HuH-7 (cell line): ENCODE measurements at regions not wholly inside any gene's neighbourhood (a gene's known extent, or its start where the extent isn't known, plus 50 kb on each side); places are given as distances from the start of the nearest gene placed in this dataset.

Source experiments
- DNase-seq: peaks from one replicate; pipeline ENCODE4 v3.0.0; 2011; ENCODE audit warnings: low spot score

GRCh38 chr5:96245140-96246091, 187.6 kb downstream of the PCSK1 start:
- DNase-seq, result peak; percentile 15

DNA sequence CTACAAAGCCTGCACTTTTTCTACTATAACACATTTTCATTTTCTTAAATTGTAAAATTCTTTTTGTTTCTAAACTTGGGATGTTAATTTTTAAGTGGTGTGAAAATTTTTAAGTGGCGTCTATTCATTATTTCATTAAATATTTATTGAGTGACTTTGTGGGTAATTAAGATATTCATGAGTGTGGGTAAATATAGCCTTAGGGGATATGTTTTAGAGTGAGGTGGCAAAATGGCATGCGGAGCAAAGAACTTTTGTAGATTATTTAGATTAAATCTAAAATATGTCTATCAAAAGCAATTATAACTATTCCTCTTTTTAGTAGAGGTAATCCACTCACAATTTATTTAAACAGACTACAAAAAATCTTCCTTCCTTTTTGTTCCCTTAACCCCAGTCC, 188.4 kb downstream of the PCSK1 start:
- DNase-seq, result no peak

DNA sequence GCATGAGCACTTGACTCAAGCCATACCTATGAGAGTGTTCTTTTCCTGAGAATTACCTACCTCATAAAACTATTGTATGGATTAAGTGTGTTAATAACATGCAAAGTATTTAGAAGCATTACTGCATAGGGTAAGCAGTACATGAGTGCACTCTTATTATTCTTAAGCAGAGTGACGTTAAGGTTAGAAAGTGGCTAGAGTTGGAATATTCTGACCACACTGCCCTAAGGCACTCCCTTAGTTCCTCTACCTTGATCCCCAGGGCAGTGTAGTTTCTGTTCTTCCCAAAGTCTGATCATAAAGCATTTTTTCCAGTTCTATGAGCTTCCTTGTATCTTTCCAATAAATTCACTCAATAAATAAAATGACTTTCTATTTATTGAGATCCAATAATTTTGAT, 189.2 kb downstream of the PCSK1 start:
- DNase-seq, result no peak

DNA sequence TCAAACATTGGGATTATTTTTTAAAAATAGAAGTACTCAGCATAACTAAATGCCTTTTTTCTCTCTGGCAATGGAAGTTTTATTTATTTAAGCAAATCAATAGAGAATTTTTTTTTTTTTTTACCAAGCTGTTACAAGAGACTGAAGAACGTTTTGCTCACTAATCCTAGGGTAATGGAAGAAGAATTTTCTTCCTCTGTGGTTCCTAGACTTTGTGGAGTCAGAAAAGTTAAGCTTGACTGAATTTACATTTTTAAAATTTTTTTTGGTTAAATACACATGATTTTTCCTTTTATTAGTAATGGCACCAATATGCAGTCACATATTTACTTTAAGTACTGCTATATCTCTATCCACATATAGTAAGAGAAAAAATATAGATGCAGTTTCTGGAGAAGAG, 189.8 kb downstream of the PCSK1 start:
- DNase-seq, result no peak

- DNase-seq, result no peak
Observed at GRCh38 chr5:96242571-96242970, 190.5 kb downstream of the PCSK1 start.

- DNase-seq, result no peak
Observed at GRCh38 chr5:96236831-96237230, 196.2 kb downstream of the PCSK1 start.

DNA sequence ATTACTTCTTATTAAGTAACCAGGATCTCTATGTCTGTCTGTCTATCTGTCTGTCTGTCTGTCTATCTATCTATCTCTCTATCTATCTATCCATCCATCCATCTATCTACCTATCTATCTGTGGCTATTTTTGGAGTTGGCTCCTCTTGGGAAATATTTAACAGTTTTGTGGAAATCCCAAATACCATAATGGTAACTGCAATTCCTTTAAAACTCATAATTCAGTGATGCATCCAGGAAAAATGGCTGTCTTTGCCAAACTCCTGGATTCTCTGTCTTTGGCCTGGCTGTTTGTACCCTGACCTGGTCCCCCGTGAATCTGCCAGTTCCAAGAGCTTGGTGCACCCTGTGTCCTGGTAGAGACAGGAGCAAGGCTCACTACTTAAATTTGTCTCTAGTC, 197.0 kb downstream of the PCSK1 start:
- no peak for DNase-seq

- DNase-seq, result no peak
Observed at GRCh38 chr5:96235008-96235910, 197.8 kb downstream of the PCSK1 start.

- no peak for DNase-seq
Observed at GRCh38 chr5:96232602-96233001, 200.4 kb downstream of the PCSK1 start.

DNA sequence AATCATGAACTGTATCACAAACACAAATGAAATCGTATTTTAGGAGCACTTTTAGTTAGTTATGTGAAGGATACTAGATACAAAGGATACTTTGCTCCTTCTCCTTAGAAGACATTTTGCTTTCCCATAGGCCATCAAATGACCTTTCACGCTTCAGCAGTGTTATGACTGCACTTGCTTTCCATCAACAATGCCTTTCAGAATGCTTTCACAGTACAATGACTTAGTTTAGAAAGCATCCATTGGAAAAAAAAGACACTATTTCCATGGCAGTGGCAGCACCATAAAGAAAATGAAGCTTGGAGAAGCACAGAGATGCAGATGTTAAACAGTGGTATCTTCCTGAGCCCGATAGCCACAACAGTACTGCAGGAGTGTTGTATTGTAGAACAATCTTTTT, 203.9 kb downstream of the PCSK1 start:
- no peak for DNase-seq

DNA sequence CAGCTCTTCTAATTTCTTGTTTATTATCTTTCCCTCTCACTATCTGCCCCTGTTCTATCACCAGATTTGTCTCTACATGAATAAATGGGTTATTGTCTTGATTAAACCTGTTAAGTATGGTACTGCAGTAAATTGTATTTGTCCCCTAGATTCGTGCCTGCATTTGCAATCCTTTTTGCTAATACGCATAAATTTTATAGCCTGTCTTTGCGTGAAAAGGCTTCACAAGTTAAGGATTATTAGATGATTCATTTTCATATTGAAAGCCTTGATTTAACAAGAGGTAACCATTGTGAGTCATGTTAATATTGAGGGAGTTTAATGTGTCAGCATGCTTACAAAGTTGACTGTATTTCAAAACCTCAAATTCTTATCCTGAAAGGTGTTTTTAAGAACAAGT, 204.6 kb downstream of the PCSK1 start:
- no peak for DNase-seq

- DNase-seq, result no peak
Observed at GRCh38 chr5:96227957-96228356, 205.1 kb downstream of the PCSK1 start.

- DNase-seq, result no peak
Observed at GRCh38 chr5:96226941-96227552, 206.0 kb downstream of the PCSK1 start.

- DNase-seq, result no peak
Observed at GRCh38 chr5:96222129-96222528, 210.9 kb downstream of the PCSK1 start.

DNA sequence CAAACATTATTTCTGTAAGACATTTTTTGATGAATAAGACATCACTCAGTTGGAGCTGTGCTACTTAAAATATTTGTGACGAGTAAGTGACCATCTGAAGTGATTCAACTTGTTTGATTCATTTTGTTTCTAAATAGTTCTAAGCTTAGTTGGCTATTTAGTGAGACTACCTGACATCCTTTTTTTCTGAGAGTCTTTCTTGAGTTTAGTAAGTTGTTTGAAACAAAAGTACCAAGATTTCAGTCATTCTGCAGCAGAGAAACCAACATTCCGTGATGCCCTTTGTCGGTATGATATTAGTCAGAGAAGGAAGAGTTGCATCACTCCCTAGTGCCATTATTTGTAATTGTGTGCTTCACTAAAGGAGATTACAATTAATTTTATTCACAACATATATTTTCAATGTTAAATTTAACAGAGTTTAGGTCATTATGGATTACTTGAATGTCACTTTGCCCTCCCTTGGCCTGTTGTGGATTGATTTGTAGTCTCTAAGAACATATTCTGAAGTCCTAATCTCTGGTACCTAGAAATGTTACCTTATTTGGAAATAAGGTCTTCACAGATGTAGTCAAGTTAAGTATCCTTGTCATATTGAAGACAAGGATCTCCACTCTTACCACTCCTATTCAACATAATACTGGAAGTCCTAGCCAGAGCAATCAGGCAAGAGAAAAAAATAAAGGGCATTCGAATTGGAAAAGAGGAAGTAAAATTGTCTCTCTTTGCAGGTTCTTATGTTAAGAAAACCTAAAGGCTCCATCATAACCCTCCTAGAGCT, 212.2 kb downstream of the PCSK1 start:
- DNase-seq, result no peak

DNA sequence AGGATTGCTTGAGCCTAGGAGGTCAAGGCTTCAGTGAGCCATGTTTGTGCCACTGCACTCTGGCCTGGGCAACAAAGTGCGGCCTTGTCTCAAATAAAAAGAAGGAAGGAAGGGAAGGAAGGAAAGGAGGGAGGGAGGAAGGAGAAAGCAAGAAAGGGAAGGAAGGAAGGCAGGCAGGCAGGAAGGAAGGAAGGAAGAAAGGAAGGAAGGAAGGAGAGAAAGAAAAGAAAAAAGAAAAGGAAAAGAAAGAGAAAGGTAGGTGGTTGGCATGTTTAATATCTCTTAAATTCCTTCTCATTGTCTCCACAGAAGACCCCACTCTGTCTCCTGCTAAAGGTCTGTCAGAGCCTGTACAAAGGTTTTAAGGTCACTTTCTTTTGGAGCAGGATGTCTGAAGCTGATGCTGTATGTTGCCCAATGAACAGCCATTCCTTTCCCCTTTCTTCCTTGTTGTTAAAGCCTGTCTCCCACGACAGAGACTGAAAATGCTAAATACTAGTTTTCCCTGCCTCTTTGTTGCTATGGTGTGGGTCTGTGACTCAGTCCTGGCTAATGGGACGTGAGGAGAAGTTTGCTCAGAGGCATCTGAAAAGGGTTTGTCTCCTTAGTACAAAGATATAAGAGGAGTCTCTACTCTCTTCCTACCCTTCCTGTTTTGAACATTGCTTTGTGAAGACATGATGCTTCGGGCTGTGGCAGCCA, 213.3 kb downstream of the PCSK1 start:
- no peak for DNase-seq

GRCh38 chr5:96218653-96219052, 214.4 kb downstream of the PCSK1 start:
- DNase-seq, result no peak

- peak; percentile 10 for DNase-seq
Observed at GRCh38 chr5:96214442-96215197, 218.4 kb downstream of the PCSK1 start.

DNA sequence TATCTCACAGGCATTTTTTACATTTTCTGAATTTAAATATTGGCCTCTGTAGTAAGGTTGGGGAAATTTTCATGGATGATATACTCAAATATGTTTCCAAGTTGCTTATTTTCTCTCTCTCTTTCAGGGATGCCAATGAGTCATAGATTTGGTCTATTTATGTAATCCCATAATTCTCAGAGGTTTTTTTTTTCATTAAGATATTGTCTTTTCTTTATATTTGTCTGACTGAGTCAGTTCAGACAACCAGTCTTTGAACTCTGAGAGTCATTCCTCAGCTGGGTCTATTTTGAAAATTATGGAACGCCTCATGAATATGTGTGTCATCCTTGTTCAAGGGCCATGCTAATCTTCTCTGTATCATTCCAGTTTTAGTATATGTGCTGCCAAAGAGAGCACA, 223.2 kb downstream of the PCSK1 start:
- DNase-seq, result no peak

DNA sequence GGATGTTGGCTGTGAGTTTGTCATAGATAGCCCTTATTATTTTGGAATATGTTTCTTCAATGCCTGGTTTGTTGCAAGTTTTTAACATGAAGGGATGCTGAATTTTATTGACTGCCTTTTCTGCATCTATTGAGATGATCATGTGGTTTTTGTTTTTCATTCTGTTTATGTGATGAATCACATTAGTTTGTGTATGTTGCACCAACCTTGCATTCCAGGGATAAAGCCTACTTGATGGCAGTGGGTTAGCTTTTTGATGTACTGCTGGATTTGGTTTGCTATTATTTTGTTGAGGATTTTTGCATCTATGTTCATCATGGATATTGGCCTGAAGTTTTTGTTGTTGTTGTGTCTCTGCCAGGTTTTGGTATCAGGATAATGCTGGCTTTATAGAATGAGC, 225.6 kb downstream of the PCSK1 start:
- no peak for DNase-seq
